ENCODE measurements at regions not wholly inside any gene's neighbourhood (a gene's known extent, or its start where the extent isn't known, plus 50 kb on each side); places are given as distances from the start of the nearest gene placed in this dataset.

DNA sequence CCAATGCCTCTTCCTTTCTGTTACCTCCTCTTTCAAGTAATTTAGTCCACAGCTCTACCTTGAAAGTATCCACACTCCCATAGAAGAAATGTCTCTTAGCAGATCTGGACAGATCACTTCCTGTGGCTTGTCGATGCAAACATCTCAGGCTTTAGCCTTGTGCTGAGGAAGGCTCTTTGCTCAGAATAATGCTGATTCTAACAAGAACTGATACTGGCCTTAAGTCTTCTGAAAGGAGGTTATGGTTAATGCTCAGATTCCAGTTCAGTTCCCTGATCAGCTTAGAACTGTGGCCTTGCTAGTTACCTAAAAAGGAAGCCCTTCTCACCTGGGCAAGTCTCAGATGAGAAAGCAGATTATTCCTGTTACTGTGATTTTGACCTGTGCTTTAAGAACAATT, 230.1 kb upstream of the FAT4 start (continued):
- TF ChIP-seq, protein P1, sequence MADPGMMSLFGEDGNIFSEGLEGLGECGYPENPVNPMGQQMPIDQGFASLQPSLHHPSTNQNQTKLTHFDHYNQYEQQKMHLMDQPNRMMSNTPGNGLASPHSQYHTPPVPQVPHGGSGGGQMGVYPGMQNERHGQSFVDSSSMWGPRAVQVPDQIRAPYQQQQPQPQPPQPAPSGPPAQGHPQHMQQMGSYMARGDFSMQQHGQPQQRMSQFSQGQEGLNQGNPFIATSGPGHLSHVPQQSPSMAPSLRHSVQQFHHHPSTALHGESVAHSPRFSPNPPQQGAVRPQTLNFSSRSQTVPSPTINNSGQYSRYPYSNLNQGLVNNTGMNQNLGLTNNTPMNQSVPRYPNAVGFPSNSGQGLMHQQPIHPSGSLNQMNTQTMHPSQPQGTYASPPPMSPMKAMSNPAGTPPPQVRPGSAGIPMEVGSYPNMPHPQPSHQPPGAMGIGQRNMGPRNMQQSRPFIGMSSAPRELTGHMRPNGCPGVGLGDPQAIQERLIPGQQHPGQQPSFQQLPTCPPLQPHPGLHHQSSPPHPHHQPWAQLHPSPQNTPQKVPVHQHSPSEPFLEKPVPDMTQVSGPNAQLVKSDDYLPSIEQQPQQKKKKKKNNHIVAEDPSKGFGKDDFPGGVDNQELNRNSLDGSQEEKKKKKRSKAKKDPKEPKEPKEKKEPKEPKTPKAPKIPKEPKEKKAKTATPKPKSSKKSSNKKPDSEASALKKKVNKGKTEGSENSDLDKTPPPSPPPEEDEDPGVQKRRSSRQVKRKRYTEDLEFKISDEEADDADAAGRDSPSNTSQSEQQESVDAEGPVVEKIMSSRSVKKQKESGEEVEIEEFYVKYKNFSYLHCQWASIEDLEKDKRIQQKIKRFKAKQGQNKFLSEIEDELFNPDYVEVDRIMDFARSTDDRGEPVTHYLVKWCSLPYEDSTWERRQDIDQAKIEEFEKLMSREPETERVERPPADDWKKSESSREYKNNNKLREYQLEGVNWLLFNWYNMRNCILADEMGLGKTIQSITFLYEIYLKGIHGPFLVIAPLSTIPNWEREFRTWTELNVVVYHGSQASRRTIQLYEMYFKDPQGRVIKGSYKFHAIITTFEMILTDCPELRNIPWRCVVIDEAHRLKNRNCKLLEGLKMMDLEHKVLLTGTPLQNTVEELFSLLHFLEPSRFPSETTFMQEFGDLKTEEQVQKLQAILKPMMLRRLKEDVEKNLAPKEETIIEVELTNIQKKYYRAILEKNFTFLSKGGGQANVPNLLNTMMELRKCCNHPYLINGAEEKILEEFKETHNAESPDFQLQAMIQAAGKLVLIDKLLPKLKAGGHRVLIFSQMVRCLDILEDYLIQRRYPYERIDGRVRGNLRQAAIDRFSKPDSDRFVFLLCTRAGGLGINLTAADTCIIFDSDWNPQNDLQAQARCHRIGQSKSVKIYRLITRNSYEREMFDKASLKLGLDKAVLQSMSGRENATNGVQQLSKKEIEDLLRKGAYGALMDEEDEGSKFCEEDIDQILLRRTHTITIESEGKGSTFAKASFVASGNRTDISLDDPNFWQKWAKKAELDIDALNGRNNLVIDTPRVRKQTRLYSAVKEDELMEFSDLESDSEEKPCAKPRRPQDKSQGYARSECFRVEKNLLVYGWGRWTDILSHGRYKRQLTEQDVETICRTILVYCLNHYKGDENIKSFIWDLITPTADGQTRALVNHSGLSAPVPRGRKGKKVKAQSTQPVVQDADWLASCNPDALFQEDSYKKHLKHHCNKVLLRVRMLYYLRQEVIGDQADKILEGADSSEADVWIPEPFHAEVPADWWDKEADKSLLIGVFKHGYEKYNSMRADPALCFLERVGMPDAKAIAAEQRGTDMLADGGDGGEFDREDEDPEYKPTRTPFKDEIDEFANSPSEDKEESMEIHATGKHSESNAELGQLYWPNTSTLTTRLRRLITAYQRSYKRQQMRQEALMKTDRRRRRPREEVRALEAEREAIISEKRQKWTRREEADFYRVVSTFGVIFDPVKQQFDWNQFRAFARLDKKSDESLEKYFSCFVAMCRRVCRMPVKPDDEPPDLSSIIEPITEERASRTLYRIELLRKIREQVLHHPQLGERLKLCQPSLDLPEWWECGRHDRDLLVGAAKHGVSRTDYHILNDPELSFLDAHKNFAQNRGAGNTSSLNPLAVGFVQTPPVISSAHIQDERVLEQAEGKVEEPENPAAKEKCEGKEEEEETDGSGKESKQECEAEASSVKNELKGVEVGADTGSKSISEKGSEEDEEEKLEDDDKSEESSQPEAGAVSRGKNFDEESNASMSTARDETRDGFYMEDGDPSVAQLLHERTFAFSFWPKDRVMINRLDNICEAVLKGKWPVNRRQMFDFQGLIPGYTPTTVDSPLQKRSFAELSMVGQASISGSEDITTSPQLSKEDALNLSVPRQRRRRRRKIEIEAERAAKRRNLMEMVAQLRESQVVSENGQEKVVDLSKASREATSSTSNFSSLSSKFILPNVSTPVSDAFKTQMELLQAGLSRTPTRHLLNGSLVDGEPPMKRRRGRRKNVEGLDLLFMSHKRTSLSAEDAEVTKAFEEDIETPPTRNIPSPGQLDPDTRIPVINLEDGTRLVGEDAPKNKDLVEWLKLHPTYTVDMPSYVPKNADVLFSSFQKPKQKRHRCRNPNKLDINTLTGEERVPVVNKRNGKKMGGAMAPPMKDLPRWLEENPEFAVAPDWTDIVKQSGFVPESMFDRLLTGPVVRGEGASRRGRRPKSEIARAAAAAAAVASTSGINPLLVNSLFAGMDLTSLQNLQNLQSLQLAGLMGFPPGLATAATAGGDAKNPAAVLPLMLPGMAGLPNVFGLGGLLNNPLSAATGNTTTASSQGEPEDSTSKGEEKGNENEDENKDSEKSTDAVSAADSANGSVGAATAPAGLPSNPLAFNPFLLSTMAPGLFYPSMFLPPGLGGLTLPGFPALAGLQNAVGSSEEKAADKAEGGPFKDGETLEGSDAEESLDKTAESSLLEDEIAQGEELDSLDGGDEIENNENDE (IDR thresholded peaks at IDR 0.05; ENCODE audit: insufficient replicate concordance, low read length) = no peak
- TF ChIP-seq ZNF274 (IDR thresholded peaks at IDR 0.05; ENCODE audit: borderline replicate concordance, extremely low read depth, low read length) (no peak), BCL11A (IDR thresholded peaks at IDR 0.05; ENCODE audit: low read depth in 2 of 2, low read length in 2 of 2) (no peak), RAD21 (IDR thresholded peaks at IDR 0.05 in 1 of 2, conservative IDR thresholded peaks at IDR 0.05 in 1 of 2; ENCODE audit: low read depth in 2 of 2, low read length in 2 of 2) (no peak), SIX5 (IDR thresholded peaks at IDR 0.05; ENCODE audit: low read depth, low read length) (no peak), MAFK (IDR thresholded peaks at IDR 0.05; ENCODE audit: low read depth, low read length) (no peak), TBP (IDR thresholded peaks at IDR 0.05; ENCODE audit: low read depth, low read length) (no peak), SIN3A (conservative IDR thresholded peaks at IDR 0.05 in 1 of 2, IDR thresholded peaks at IDR 0.05 in 1 of 2; ENCODE audit: low read depth in 1 of 2, low read length in 2 of 2) (no peak)

Data from H1 (cell line).